DND-41 (cell line): ENCODE measurements at regions not wholly inside any gene's neighbourhood (a gene's known extent, or its start where the extent isn't known, plus 50 kb on each side); places are given as distances from the start of the nearest gene placed in this dataset.

Source experiments
- ATAC-seq: fragments of 200-7000 bp; cut with Tn5 transposase; 3 replicates; pipeline ENCODE4 v1.9.1; 2021; ENCODE audit warnings: low read depth; ENCODE audit not compliant: insufficient read depth
- DNase-seq: peaks from one replicate; pipeline ENCODE4 v3.0.0-alpha.2; 2020
- H2AFZ ChIP-seq: 2 replicates; pipeline ENCODE4 v1.6.0; 2012; ENCODE audit warnings: low read depth, low read length
- H3K27ac ChIP-seq: 2 replicates; pipeline ENCODE4 v1.5.1; 2012; ENCODE audit warnings: low read length, inconsistent platforms
- H3K27me3 ChIP-seq: fragments of 200-600 bp; sonication (generic); 2 replicates; pipeline ENCODE4 v1.6.0; 2012; ENCODE audit warnings: low read length, mild to moderate bottlenecking, inconsistent platforms; ENCODE audit not compliant: insufficient read depth, poor library complexity
- H3K36me3 ChIP-seq: 2 replicates; pipeline ENCODE4 v1.5.1; 2012; ENCODE audit warnings: low read length, inconsistent platforms; ENCODE audit not compliant: insufficient read depth
- H3K4me1 ChIP-seq: 2 replicates; pipeline ENCODE4 v1.5.1; 2012; ENCODE audit warnings: mild to moderate bottlenecking, low read length; ENCODE audit not compliant: insufficient read depth
- H3K4me2 ChIP-seq: 2 replicates; pipeline ENCODE4 v1.6.0; 2012; ENCODE audit warnings: mild to moderate bottlenecking, moderate library complexity, low read length, inconsistent platforms; ENCODE audit not compliant: insufficient read depth
- H3K4me3 ChIP-seq, 2 experiments: fragments of 200-600 bp in 1 of 2; shearing (Covaris generic) in 1 of 2; 2 replicates each; pipeline ENCODE4 v1.5.1; 2012 to 2016; ENCODE audit warnings: inconsistent platforms in 2 of 2, low read length in 2 of 2, mild to moderate bottlenecking in 2 of 2, low read depth in 1 of 2, moderate library complexity in 1 of 2
- H3K79me2 ChIP-seq: 2 replicates; pipeline ENCODE4 v1.6.0; 2012; ENCODE audit warnings: low read length, inconsistent platforms; ENCODE audit not compliant: insufficient read depth
- H3K9ac ChIP-seq: 2 replicates; pipeline ENCODE4 v1.6.0; 2012; ENCODE audit warnings: low read depth, mild to moderate bottlenecking, inconsistent platforms, low read length, moderate library complexity
- H3K9me3 ChIP-seq: 2 replicates; pipeline ENCODE4 v1.5.1; 2012; ENCODE audit warnings: low read length, moderate library complexity, mild to moderate bottlenecking, inconsistent platforms; ENCODE audit not compliant: insufficient read depth, severe bottlenecking
- H4K20me1 ChIP-seq: 2 replicates; pipeline ENCODE4 v1.6.0; 2012; ENCODE audit warnings: low read length; ENCODE audit not compliant: insufficient read depth
- EZH2 ChIP-seq: IDR thresholded peaks from 3 replicates; pipeline ENCODE4 v1.6.1; 2012; ENCODE audit warnings: borderline replicate concordance, low read depth, mild to moderate bottlenecking, moderate library complexity, low read length, inconsistent platforms; ENCODE audit not compliant: severe bottlenecking
- TF ChIP-seq, protein P1 (sequence below): IDR thresholded peaks from 2 replicates; pipeline ENCODE4 v1.5.1; 2012; ENCODE audit warnings: borderline replicate concordance, low read length, moderate library complexity, mild to moderate bottlenecking; ENCODE audit not compliant: poor library complexity, severe bottlenecking; ENCODE audit errors: extremely low read depth

DNA sequence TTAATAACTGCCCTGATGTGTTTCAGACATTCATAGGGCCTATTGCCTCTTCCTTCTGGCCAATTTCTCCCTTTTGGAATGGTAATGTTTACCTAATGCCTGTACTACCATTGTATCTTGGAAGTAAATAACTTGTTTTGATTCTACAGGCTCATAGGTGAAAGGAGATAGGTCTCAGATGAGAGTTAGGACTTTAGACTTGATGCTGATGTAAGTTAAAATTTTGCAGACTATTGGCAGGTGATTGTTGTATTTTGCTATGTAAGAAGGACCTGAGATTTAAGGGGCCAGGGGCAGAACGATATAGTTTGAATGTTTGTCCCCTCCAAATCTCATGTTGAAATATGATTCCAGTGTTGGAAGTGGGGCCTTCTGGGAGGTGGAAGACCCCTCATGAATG, 215.5 kb downstream of the SLC39A8 start:
- Histone ChIP-seq H3K9ac (no peak overlapping the region), H4K20me1 (no peaks in the 10 kb centered on the region), H3K27me3 (no peaks in the 10 kb centered on the region), H3K4me2 (no peak overlapping the region), H3K4me1 (no peaks in the 10 kb centered on the region), H2AFZ (no peak overlapping the region), H3K27ac (no peak overlapping the region), H3K79me2 (no peaks in the 10 kb centered on the region), H3K36me3 (no peaks in the 10 kb centered on the region), H3K4me3 (no peak overlapping the region), H3K9me3 (no peaks in the 10 kb centered on the region)
- ATAC-seq: no peak
- no peak for DNase-seq
- TF ChIP-seq, protein P1, sequence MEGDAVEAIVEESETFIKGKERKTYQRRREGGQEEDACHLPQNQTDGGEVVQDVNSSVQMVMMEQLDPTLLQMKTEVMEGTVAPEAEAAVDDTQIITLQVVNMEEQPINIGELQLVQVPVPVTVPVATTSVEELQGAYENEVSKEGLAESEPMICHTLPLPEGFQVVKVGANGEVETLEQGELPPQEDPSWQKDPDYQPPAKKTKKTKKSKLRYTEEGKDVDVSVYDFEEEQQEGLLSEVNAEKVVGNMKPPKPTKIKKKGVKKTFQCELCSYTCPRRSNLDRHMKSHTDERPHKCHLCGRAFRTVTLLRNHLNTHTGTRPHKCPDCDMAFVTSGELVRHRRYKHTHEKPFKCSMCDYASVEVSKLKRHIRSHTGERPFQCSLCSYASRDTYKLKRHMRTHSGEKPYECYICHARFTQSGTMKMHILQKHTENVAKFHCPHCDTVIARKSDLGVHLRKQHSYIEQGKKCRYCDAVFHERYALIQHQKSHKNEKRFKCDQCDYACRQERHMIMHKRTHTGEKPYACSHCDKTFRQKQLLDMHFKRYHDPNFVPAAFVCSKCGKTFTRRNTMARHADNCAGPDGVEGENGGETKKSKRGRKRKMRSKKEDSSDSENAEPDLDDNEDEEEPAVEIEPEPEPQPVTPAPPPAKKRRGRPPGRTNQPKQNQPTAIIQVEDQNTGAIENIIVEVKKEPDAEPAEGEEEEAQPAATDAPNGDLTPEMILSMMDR: no peak
- TF ChIP-seq EZH2: no peak
